Ovary (tissue), 7 donors: ENCODE measurements at regions not wholly inside any gene's neighbourhood (a gene's known extent, or its start where the extent isn't known, plus 50 kb on each side); places are given as distances from the start of the nearest gene placed in this dataset.

Experiments
- DNase-seq, 5 donors: peaks; one replicate each; pipeline ENCODE4 v3.0.0-alpha.2; 2019 to 2020
- H3K27ac ChIP-seq, 2 donors: fragments of 200-600 bp; one replicate each; pipeline versions ENCODE4 v1.5.1 to v1.8.0; 2019 to 2022
- H3K27me3 ChIP-seq: fragments of 200-600 bp; one replicate; pipeline ENCODE4 v1.8.0; 2022
- H3K36me3 ChIP-seq: fragments of 200-600 bp; sonication (generic); one replicate; pipeline ENCODE4 v1.5.1; 2019
- H3K4me1 ChIP-seq: one replicate; pipeline ENCODE4 v1.8.1; 2013; ENCODE audit warnings: mild to moderate bottlenecking, moderate library complexity; ENCODE audit not compliant: insufficient read depth
- H3K4me3 ChIP-seq: fragments of 200-600 bp; sonication (generic); one replicate; pipeline ENCODE4 v1.5.1; 2017
- H3K9me3 ChIP-seq, 2 donors: fragments of 200-600 bp in 1 of 2; sonication (generic) in 1 of 2; one replicate each; pipeline versions ENCODE4 v1.5.1 to v1.8.1; 2013 to 2019; ENCODE audit warnings: mild to moderate bottlenecking in 1 of 2, moderate library complexity in 1 of 2
- CTCF ChIP-seq, 3 donors: fragments of 450-650 bp in 2 of 3; fragments of 200-600 bp in 1 of 3; IDR thresholded peaks; one replicate each; pipeline versions ENCODE4 v1.5.1 to v1.8.0; 2016 to 2022; ENCODE audit warnings: antibody characterized with exemption in 3 of 3, mild to moderate bottlenecking in 1 of 3
- EP300 ChIP-seq: sonication (generic); formaldehyde crosslinking; IDR thresholded peaks from one replicate; pipeline ENCODE4 v1.6.1; 2017; ENCODE audit warnings: antibody characterized with exemption
- POLR2A ChIP-seq: fragments of 450-650 bp; IDR thresholded peaks from one replicate; pipeline ENCODE4 v1.6.1; 2017; ENCODE audit warnings: antibody characterized with exemption, mild to moderate bottlenecking, moderate library complexity
- WGBS, 3 donors: extraction: QIAGEN DNeasy Blood & Tissue Kit in 1 of 3; methylation state at CpG; one replicate each; pipeline versions ENCODE4 v1.1.5 to v1.1.7; 2013 to 2017; 5-methylcytosine and 5-hydroxymethylcytosine counted together
- intact Hi-C, 4 donors: fragments of 100-400 bp; cut with DNase I; formaldehyde crosslinking; loops; one replicate each; pipeline versions ENCODE4 v1.11.0 to v1.15.1; 2022 to 2023
- donor health status: DM: no; HTN: no; CAD: no; lungs with moderate emphysema.
- donor health status: DM: no; HTN: no; CAD: no.
- donor health status: Bipolar disorder and iron deficiency.
- donor health status: DM: no; HTN: no; CAD: no.
- donor health status: DM: yes; HTN: yes; CAD: no.

- no peak for DNase-seq
- no peak overlapping the region for H3K4me3 ChIP-seq
- H3K9me3 ChIP-seq, result no peaks in the 10 kb centered on the region
- H3K27me3 ChIP-seq, result no peaks in the 10 kb centered on the region
- no peaks in the 10 kb centered on the region for H3K36me3 ChIP-seq
- intact Hi-C loops, result no loop called here
- no peaks in the 10 kb centered on the region for H3K4me1 ChIP-seq
- no peak overlapping the region for H3K27ac ChIP-seq
- no peak for TF ChIP-seq POLR2A
Measured at GRCh38 chr5:166750376-166750775, 1541.1 kb upstream of the WWC1 start.

- intact Hi-C loops, result no loop called here
- H3K4me3 ChIP-seq, result no peak overlapping the region
- H3K9me3 ChIP-seq, result no peaks in the 10 kb centered on the region
- no peaks in the 10 kb centered on the region for H3K36me3 ChIP-seq
- no peaks in the 10 kb centered on the region for H3K4me1 ChIP-seq
- no peak overlapping the region for H3K27ac ChIP-seq
- H3K27me3 ChIP-seq, result no peaks in the 10 kb centered on the region
- no peak for DNase-seq
- TF ChIP-seq POLR2A (no peak), CTCF (IDR thresholded peaks at IDR 0.05) (no peak), EP300 (no peak)
Measured at GRCh38 chr5:166758151-166758550, 1533.3 kb upstream of the WWC1 start.

- 75 to 81% (median 80%) methylated on average over 5 of the region's 5 CpGs for WGBS, 3 donors
- no peak overlapping the region for H3K4me3 ChIP-seq
- H3K27ac ChIP-seq, result no peak overlapping the region
- H3K36me3 ChIP-seq, result no peaks in the 10 kb centered on the region
- DNase-seq, result no peak
- TF ChIP-seq POLR2A (no peak), EP300 (no peak), CTCF (IDR thresholded peaks at IDR 0.05) (no peak)
- intact Hi-C loops, result no loop called here
- no peaks in the 10 kb centered on the region for H3K27me3 ChIP-seq
- H3K9me3 ChIP-seq, result no peaks in the 10 kb centered on the region
- no peaks in the 10 kb centered on the region for H3K4me1 ChIP-seq
Measured at GRCh38 chr5:166767858-166768257, 1523.6 kb upstream of the WWC1 start.

GRCh38 chr5:166768536-166768935 lies 1522.9 kb upstream of the WWC1 start:
- 62 to 79% (median 69%) methylated on average over 2 of the region's 2 CpGs for WGBS, 3 donors
- H3K4me3 ChIP-seq, result no peak overlapping the region
- intact Hi-C loops, result no loop called here
- no peaks in the 10 kb centered on the region for H3K36me3 ChIP-seq
- H3K4me1 ChIP-seq, result no peaks in the 10 kb centered on the region
- no peaks in the 10 kb centered on the region for H3K27me3 ChIP-seq
- TF ChIP-seq CTCF (IDR thresholded peaks at IDR 0.05), result no peak
- no peak for TF ChIP-seq EP300
- TF ChIP-seq POLR2A, result no peak
- H3K27ac ChIP-seq, result no peak overlapping the region
- no peaks in the 10 kb centered on the region for H3K9me3 ChIP-seq
- no peak for DNase-seq

DNA sequence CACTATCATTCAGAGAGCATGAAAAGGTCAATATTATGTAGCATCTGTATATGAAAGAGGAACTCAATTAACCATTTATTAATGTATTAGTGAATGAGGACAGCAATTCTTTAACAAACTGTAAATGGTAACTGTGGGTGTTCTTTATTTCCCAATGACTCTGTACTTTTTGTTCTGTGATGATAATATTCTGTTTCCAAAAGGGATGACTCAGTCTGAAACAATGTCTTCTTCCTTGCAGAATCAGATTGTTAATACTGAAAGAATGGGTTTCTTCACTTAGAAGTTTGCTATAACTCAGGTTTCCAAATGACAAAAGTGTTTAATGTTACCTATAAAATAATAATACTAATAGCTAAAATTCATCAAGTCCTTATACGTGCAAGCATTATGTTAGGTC lies 1518.7 kb upstream of the WWC1 start:
- WGBS, 3 donors, result 36 to 64% (median 40%) methylated on average over 1 of the region's 1 CpG
- Histone ChIP-seq H3K36me3 (no peaks in the 10 kb centered on the region), H3K27ac (no peak overlapping the region), H3K9me3 (no peaks in the 10 kb centered on the region), H3K4me3 (no peak overlapping the region), H3K4me1 (no peaks in the 10 kb centered on the region), H3K27me3 (no peaks in the 10 kb centered on the region)
- intact Hi-C loops, result no loop called here
- TF ChIP-seq POLR2A, result no peak
- no peak for TF ChIP-seq CTCF (IDR thresholded peaks at IDR 0.05)
- TF ChIP-seq EP300, result no peak
- DNase-seq, result no peak
